HL-60 (cell line): ENCODE measurements at regions not wholly inside any gene's neighbourhood (a gene's known extent, or its start where the extent isn't known, plus 50 kb on each side); places are given as distances from the start of the nearest gene placed in this dataset.

Source experiments
- CTCF ChIP-seq: IDR thresholded peaks from one replicate; pipeline ENCODE4 v1.5.1; 2011; ENCODE audit warnings: low read length, control low read depth, inconsistent platforms; ENCODE audit not compliant: insufficient read depth
- GABPA ChIP-seq: IDR thresholded peaks from 2 replicates; pipeline ENCODE4 v1.6.1; 2012; ENCODE audit warnings: low read depth
- POLR2AphosphoS5 ChIP-seq: IDR thresholded peaks from 2 replicates; pipeline ENCODE4 v1.6.1; 2012; ENCODE audit warnings: low read depth
- REST ChIP-seq: IDR thresholded peaks from 2 replicates; pipeline ENCODE4 v1.6.1; 2012; ENCODE audit warnings: low read depth; ENCODE audit not compliant: insufficient replicate concordance
- SPI1 ChIP-seq: IDR thresholded peaks from 2 replicates; pipeline ENCODE4 v1.6.1; 2012; ENCODE audit warnings: low read depth, mild to moderate bottlenecking, borderline replicate concordance

GRCh38 chr4:148923881-148924280, 481.7 kb upstream of the NR3C2 start:
- TF ChIP-seq CTCF = no peak
- no peak for TF ChIP-seq REST
- no peak for TF ChIP-seq POLR2AphosphoS5
- no peak for TF ChIP-seq GABPA
- no peak for TF ChIP-seq SPI1
